Left ventricle myocardium inferior (tissue), 1 donor: ENCODE measurements at regions not wholly inside any gene's neighbourhood (a gene's known extent, or its start where the extent isn't known, plus 50 kb on each side); places are given as distances from the start of the nearest gene placed in this dataset.

Experiments
- DNase-seq: peaks from one replicate; pipeline ENCODE4 v3.0.0-alpha.2; 2020
- H3K27ac ChIP-seq: fragments of 200-600 bp; replicated peaks from 2 replicates; pipeline ENCODE4 v1.8.0; 2021
- H3K27me3 ChIP-seq: fragments of 200-600 bp; 2 replicates; pipeline ENCODE4 v1.8.0; 2021; ENCODE audit warnings: low read depth
- H3K36me3 ChIP-seq: fragments of 200-600 bp; 2 replicates; pipeline ENCODE4 v1.8.0; 2021
- H3K4me1 ChIP-seq: fragments of 200-600 bp; 2 replicates; pipeline ENCODE4 v1.8.0; 2021
- H3K4me3 ChIP-seq: fragments of 200-600 bp; 2 replicates; pipeline ENCODE4 v1.8.0; 2021; ENCODE audit warnings: mild to moderate bottlenecking, moderate library complexity
- H3K9me3 ChIP-seq: fragments of 200-600 bp; replicated peaks from 2 replicates; pipeline ENCODE4 v1.8.0; 2021
- CTCF ChIP-seq: fragments of 200-600 bp; IDR thresholded peaks from 2 replicates; pipeline ENCODE4 v1.8.0; 2021; ENCODE audit warnings: antibody characterized with exemption, mild to moderate bottlenecking, borderline replicate concordance
- intact Hi-C: fragments of 100-400 bp; cut with micrococcal nuclease; formaldehyde crosslinking; loops from one replicate; pipeline ENCODE4 v1.11.0; 2022
- donor health status: DM: no; HTN: yes; CAD: no; lungs with severe emphysema.

- intact Hi-C loops: no loop called here
- Histone ChIP-seq H3K4me1 (no peaks in the 10 kb centered on the region), H3K27ac (no peak overlapping the region), H3K4me3 (no peak overlapping the region), H3K9me3 (no peaks in the 10 kb centered on the region), H3K36me3 (no peaks in the 10 kb centered on the region), H3K27me3 (peaks cover 73% of the 10 kb centered on the region)
- TF ChIP-seq CTCF: no peak
- no peak for DNase-seq
Observed at GRCh38 chr5:175238326-175238725, 205.7 kb downstream of the DRD1 start.

GRCh38 chr5:175236176-175236575, 207.8 kb downstream of the DRD1 start:
- no peak for TF ChIP-seq CTCF
- Histone ChIP-seq H3K4me1 (no peaks in the 10 kb centered on the region), H3K9me3 (no peaks in the 10 kb centered on the region), H3K27ac (no peak overlapping the region), H3K27me3 (peaks cover 58% of the 10 kb centered on the region), H3K36me3 (no peaks in the 10 kb centered on the region), H3K4me3 (no peak overlapping the region)
- intact Hi-C loops: no loop called here
- no peak for DNase-seq

- peaks cover 51% of the 10 kb centered on the region for H3K27me3 ChIP-seq
- no peak overlapping the region for H3K27ac ChIP-seq
- no peak for DNase-seq
- H3K4me3 ChIP-seq: no peak overlapping the region
- H3K4me1 ChIP-seq: no peaks in the 10 kb centered on the region
- intact Hi-C loops: no loop called here
- H3K36me3 ChIP-seq: no peaks in the 10 kb centered on the region
- H3K9me3 ChIP-seq: no peaks in the 10 kb centered on the region
- no peak for TF ChIP-seq CTCF
Observed at GRCh38 chr5:175235251-175235960, 208.6 kb downstream of the DRD1 start.

- no peak overlapping the region for H3K27ac ChIP-seq
- H3K4me1 ChIP-seq: no peaks in the 10 kb centered on the region
- intact Hi-C loops: no loop called here
- peaks cover 20% of the 10 kb centered on the region for H3K27me3 ChIP-seq
- H3K36me3 ChIP-seq: no peaks in the 10 kb centered on the region
- no peak overlapping the region for H3K4me3 ChIP-seq
- peaks cover 4% of the 10 kb centered on the region for H3K9me3 ChIP-seq
- DNase-seq: no peak
- no peak for TF ChIP-seq CTCF
Observed at GRCh38 chr5:175230299-175230698, 213.7 kb downstream of the DRD1 start.

GRCh38 chr5:175226506-175226905, 217.5 kb downstream of the DRD1 start:
- Histone ChIP-seq H3K4me1 (no peaks in the 10 kb centered on the region), H3K27me3 (peaks cover 23% of the 10 kb centered on the region), H3K27ac (no peak overlapping the region), H3K36me3 (no peaks in the 10 kb centered on the region), H3K4me3 (no peak overlapping the region), H3K9me3 (peaks cover 4% of the 10 kb centered on the region)
- DNase-seq: no peak
- intact Hi-C loops: no loop called here
- TF ChIP-seq CTCF: no peak

GRCh38 chr5:175223291-175223690, 220.7 kb downstream of the DRD1 start:
- Histone ChIP-seq H3K4me1 (no peaks in the 10 kb centered on the region), H3K27me3 (peaks cover 34% of the 10 kb centered on the region), H3K4me3 (no peak overlapping the region), H3K9me3 (no peaks in the 10 kb centered on the region), H3K27ac (no peak overlapping the region), H3K36me3 (no peaks in the 10 kb centered on the region)
- TF ChIP-seq CTCF: no peak
- intact Hi-C loops: no loop called here
- no peak for DNase-seq
